ENCODE measurements at regions not wholly inside any gene's neighbourhood (a gene's known extent, or its start where the extent isn't known, plus 50 kb on each side); places are given as distances from the start of the nearest gene placed in this dataset.
"Not testable (repeated sequence)": the region's sequence is repeated elsewhere in the genome, so short reads cannot be mapped to it uniquely, and the experiment has no call there.

GRCh38 chr11:56843816-56844215, 95.3 kb upstream of the OR9G4 start:
- no peak for TF ChIP-seq CTCF (IDR thresholded peaks at IDR 0.05; ENCODE audit: control insufficient read depth, insufficient read depth, low read depth, low read length, missing control alignments)
- no peak overlapping the region for H3K4me3 ChIP-seq (ENCODE audit: control insufficient read depth, low read depth, low read length)
- no peak for DNase-seq (ENCODE audit: low read depth)

DNA sequence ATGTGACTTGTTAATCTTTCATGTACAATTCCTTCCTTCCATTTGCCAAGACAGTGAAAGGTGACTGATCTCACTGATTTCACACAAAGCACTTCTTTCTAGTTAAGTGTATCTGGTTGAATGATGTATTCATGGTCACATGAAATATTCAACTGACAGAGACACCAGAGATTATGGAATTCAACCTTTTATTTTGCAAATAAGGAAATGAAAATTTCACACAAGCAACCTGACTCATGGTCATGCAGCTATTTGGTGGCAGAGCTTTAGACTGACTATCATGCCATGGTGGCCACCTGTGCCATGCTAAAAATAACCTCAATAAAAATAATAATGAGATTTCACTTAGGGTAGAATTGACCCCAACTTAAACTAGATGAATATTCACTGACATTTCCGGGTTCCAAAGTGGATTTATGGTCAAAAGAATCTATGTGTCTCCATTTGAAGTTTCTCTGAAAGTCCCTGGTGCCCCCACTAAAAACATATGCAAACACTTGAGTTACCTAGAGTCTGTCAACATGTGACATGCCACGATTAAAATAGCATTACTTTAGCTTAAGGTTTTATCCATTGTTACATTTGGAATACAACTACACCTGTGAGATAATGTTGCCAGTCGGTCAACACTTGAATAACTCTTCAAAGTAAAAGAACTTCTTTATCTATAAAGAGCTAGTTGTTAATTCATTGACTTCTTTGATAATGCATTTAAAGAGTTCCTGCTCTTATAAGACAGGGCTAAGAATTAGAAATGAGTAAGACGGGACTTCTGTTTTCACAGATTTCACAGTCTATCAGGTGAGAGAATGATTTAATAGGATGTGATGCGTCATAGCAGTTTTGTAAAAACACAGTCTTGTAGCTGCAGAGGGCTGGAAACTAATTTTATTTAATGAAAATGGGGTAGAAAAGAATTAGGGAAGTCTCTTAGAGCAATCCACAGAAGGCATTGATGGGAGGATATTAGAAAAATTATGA, 94.6 kb upstream of the OR9G4 start:
- no peak for TF ChIP-seq CTCF (IDR thresholded peaks at IDR 0.05; ENCODE audit: control insufficient read depth, insufficient read depth, low read depth, low read length, missing control alignments)
- DNase-seq (ENCODE audit: low read depth): no peak
- no peak overlapping the region for H3K4me3 ChIP-seq (ENCODE audit: control insufficient read depth, low read depth, low read length)

DNA sequence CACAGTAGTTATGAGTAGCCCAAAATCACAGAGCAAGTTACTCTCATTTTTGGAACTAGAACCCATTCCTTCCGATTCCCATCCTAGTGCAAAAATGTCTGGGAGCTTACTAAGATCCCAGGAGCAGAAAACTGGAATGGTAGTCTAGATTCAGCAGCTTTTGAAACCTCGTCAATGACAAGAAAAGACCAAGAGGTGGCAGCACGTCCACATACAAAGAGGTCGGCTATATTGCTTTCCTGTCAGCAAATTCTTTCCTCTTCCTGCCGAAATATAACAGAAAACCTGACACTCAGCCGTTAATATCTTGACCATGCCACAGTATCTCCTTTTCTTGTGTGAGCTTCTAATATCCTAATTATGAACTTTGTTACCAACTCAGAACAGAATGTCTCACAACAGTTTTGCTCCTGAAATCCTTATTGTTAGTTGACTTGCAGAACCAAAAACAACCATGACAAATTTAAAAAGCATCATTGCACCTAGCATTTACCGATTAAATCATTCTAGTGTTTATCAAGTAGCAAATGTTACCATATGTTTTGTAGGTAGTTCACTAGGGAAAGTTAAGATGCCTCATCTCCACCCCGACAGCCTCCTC, 92.8 kb upstream of the OR9G4 start:
- DNase-seq (ENCODE audit: low read depth): peak; percentile 29
- H3K4me3 ChIP-seq (ENCODE audit: control insufficient read depth, low read depth, low read length): no peak overlapping the region
- TF ChIP-seq CTCF (IDR thresholded peaks at IDR 0.05; ENCODE audit: control insufficient read depth, insufficient read depth, low read depth, low read length, missing control alignments): peak; percentile 74

DNA sequence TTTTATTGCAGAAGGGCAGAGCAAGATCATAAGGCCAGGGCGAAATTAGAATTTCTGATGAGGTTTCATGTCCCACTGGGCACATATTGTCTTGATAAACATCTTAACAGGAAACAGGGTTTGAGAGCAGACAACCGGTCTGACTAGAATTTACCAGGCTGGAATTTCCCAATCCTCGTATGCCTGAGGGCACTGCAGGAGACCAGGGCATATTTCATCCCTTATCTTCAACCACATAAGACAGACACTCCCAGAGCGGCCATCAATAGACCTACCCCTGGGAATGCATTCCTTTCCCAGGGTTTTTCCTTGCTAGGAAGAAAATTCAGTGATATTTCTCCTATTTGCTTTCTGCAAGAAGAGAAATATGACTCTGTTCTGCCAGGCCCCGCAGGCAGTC, 78.9 kb upstream of the OR9G4 start:
- not testable (repeated sequence) for DNase-seq (ENCODE audit: low read depth); H3K4me3 ChIP-seq (ENCODE audit: control insufficient read depth, low read depth, low read length)

GRCh38 chr11:56819916-56820315, 71.4 kb upstream of the OR9G4 start:
- no peak for DNase-seq (ENCODE audit: low read depth)
- H3K4me3 ChIP-seq (ENCODE audit: control insufficient read depth, low read depth, low read length): no peak overlapping the region
- no peak for TF ChIP-seq CTCF (IDR thresholded peaks at IDR 0.05; ENCODE audit: control insufficient read depth, insufficient read depth, low read depth, low read length, missing control alignments)

DNA sequence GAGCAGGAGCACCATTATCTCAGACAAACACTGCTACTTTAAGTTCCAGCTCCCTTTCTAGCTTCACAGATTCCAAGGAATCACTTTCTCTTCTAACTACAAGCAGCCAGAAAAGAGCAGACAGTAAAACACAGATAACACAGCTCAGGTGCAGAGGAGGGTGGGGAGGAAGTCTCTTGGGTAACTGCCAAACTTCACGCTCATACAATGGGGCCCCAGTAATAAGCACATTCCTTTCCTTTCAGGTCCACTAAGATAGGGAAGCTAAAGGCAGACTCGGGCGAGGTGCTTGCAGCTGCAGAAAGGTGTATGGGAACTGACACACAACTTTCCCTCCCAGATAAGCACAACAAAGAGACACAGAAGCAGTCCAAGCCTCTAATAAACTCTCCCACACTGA, 69.2 kb upstream of the OR9G4 start:
- H3K4me3 ChIP-seq (ENCODE audit: control insufficient read depth, low read depth, low read length): no peak overlapping the region
- DNase-seq (ENCODE audit: low read depth): no peak
- no peak for TF ChIP-seq CTCF (IDR thresholded peaks at IDR 0.05; ENCODE audit: control insufficient read depth, insufficient read depth, low read depth, low read length, missing control alignments)

DNA sequence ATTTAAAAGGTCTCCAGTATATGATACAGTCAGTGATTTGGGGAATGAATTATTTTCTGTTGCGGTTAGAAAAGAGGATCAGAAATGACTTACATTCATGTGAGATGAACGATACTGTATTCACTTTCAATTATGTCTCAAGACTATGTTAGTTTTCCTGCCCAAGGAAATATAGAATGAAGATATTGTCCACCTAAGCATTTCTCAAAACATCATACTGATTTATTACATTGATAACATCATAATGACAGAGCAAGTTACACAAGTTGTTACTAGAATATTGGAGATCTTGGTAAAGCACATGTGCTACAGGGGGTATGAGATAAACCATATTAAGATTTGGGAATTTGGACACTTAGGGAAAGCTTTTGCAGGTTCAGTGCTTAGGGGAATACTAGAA, 67.8 kb upstream of the OR9G4 start:
- no peak for DNase-seq (ENCODE audit: low read depth)
- no peak overlapping the region for H3K4me3 ChIP-seq (ENCODE audit: control insufficient read depth, low read depth, low read length)
- TF ChIP-seq CTCF (IDR thresholded peaks at IDR 0.05; ENCODE audit: control insufficient read depth, insufficient read depth, low read depth, low read length, missing control alignments): no peak
